ENCODE measurements at regions not wholly inside any gene's neighbourhood (a gene's known extent, or its start where the extent isn't known, plus 50 kb on each side); places are given as distances from the start of the nearest gene placed in this dataset.

- DNase-seq (ENCODE audit: low spot score), result no peak
- no peak for TF ChIP-seq CTCF (IDR thresholded peaks at IDR 0.05; ENCODE audit: extremely low read depth, missing control alignments)
Observed at GRCh38 chr2:155630760-155631159, 701.8 kb downstream of the NR4A2 start.

- TF ChIP-seq CTCF (IDR thresholded peaks at IDR 0.05; ENCODE audit: extremely low read depth, missing control alignments), result no peak
- no peak for DNase-seq (ENCODE audit: low spot score)
Observed at GRCh38 chr2:155622443-155622842, 710.1 kb downstream of the NR4A2 start.

DNA sequence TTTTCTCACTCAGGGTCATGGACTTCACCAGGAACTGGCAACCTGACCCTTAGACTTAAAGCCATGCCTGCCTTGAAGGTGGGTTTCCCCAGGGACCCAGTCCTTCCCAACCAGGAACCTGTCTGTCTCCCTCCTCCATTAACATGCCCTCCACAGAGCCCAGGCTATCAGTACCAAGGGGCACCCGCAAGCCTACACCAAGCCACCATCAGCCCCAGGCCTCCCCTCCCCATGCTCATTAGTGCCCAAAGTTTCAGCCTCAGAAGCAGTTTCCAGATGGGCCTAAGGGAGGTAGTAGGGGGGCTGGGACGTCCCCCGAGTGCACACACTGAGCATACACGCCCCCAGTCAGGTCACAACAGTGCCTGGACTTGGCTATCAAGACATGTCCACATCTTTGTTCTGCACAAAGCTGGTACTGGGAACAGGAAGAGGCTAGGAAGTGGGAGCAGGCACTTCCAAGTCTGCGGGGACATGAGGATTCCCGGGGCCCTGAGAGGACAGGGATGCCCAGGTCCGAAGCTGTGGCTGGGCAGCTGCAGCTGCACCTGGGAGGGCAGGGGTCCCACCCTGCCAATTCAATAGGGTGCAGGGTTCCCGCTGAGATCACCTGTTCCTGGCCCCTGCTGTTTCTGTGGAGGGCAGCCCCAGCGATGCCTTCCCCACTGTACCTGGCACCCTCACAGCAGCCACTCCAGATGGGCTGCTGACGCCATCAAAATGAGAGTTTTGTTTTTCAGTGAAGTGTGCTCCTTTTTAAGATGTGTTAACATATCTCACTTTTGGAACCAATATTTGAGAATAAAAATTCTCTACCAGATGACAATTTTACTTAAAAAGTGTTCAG, 731.4 kb downstream of the NR4A2 start:
- DNase-seq (ENCODE audit: low spot score), result no peak
- TF ChIP-seq CTCF (IDR thresholded peaks at IDR 0.05; ENCODE audit: extremely low read depth, missing control alignments), result no peak

- DNase-seq (ENCODE audit: low spot score), result no peak
- no peak for TF ChIP-seq CTCF (IDR thresholded peaks at IDR 0.05; ENCODE audit: extremely low read depth, missing control alignments)
Observed at GRCh38 chr2:155600296-155600695, 732.2 kb downstream of the NR4A2 start.

GRCh38 chr2:155599834-155600233, 732.7 kb downstream of the NR4A2 start:
- no peak for DNase-seq (ENCODE audit: low spot score)
- no peak for TF ChIP-seq CTCF (IDR thresholded peaks at IDR 0.05; ENCODE audit: extremely low read depth, missing control alignments)

GRCh38 chr2:155583674-155584195, 748.8 kb downstream of the NR4A2 start:
- DNase-seq (ENCODE audit: low spot score), result no peak
- no peak for TF ChIP-seq CTCF (IDR thresholded peaks at IDR 0.05; ENCODE audit: extremely low read depth, missing control alignments)

- no peak for TF ChIP-seq CTCF (IDR thresholded peaks at IDR 0.05; ENCODE audit: extremely low read depth, missing control alignments)
- no peak for DNase-seq (ENCODE audit: low spot score)
Observed at GRCh38 chr2:155574941-155575340, 757.6 kb downstream of the NR4A2 start.

Measured in GM20000 (cell line).